AG20443 (cell line): ENCODE measurements at regions not wholly inside any gene's neighbourhood (a gene's known extent, or its start where the extent isn't known, plus 50 kb on each side); places are given as distances from the start of the nearest gene placed in this dataset.
"Not testable (repeated sequence)": the region's sequence is repeated elsewhere in the genome, so short reads cannot be mapped to it uniquely, and the experiment has no call there.

Source experiments
- DNase-seq: peaks from one replicate; pipeline ENCODE4 v3.0.0; 2012; ENCODE audit warnings: low spot score, mixed read lengths

DNA sequence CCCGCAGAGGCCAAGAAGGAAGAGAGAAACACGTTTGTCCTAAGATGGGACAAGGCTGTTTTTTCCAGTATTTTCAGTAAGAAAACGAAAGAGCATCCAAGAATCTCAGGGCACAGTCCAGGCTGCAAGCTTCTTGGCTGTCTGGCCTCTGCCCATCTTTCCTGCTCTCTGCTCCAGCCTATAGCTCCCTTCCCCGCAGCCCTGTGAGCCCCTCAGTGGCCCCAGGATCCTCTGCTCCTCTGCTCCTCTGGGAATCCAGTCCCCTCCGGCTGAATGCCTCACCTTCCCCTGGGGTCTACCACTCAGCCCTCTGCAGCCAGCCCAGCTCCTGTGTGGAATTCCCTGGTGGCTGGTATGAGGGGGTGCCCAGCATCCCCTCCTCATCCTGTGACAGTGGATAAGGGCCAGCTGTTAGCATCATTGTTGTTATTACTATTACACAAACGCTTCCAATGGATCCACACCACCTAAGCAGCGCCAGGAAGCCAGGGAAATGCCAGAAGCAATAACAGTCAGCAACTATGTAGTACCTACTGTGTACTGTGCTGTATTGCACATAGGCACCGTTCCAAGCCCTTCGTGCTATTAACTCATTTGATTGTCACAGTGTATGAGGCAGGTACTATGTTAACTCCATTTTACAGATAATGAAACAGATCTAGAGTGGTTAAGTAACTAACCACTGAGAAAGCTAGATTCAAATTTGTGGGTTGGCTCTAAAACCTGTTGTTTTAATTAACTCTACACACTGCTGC lies 60.3 kb upstream of the PTPN1 start:
- DNase-seq = no peak

DNA sequence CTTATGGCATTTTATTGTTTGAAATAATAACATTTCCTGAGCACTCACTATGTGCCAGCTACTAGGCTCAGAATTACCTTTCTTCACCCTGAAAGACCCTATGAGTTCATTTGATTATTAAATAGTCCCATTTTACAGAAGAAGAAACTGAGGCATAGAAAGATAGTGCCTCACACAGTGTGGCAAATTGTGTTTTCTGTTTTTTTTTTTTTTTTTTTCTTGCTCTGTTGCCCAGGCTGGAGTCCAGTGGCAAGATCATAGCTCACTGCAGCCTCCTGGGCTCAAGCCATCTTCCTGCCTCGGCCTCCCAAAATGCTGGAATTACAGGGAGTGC lies 59.7 kb upstream of the PTPN1 start:
- DNase-seq = no peak

DNA sequence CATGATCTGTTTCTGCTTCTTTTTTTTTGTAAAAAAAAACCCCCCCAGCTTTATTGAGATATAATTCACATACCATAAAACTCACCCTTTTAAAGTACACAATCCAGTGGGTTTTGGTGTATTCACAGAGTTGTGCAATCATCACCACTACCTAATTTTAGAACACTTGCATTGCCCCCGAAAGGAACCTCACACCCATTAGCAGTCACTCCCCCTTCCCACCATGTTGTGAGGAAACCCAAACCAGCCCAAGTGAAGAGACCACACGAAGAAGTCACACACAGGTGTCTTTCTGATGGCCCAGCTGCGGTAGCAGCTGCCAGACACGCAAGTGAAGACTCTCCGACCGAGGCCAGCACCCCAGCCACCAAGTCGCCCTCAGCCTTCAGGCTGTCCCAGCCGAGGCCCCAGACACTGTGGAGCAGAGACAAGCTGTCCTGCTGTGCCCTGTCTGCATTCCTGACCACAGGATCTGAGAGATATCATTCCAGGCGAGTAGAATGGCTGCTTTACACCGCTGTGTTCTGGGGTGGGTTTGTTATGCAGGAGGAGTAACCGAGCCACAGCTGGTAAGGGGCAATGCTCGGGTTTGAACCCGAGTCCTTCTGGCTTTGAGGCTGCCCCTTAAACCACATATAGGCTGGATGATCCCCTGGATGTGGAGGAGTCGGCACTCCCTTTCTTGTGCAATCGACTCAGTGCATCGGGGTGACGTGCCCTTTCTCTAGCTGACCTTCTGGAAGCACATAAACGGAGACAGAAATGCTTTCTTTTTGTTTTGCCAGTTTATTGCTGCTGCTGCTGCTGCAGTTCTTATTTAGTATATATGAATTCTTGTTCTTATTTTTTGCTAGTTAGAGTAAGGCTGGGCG lies 59.1 kb upstream of the PTPN1 start:
- DNase-seq = peak; percentile 63

DNA sequence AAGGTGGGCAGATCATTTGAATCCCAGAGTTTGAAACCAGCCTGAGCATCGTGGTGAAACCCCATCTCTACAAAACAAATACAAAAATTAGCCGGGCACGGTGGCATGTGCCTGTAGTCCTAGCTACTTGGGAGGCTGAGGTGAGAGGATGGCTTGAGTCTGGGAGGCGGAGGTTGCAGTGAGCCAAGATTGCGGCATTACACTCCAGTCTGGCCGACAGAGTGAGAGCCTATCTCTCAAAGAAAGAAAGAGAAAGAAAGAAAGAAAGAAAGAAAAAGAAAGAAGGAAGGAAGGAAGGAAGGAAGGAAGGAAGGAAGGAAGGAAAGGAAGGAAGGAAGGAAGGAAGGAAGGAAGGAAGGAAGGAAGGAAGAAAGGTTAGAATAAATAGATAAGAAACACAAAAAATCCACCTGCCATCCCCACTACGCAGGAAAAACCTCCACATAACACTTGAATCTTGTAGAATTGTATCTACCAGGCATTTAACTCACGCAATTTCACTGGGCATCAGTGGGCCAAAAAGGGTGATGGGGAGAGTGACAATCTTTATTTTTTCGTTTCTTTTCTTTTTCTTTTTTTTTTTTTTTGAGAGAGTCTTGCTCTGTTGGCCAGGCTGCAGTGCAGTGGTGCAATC lies 58.3 kb upstream of the PTPN1 start:
- not testable (repeated sequence) for DNase-seq

DNA sequence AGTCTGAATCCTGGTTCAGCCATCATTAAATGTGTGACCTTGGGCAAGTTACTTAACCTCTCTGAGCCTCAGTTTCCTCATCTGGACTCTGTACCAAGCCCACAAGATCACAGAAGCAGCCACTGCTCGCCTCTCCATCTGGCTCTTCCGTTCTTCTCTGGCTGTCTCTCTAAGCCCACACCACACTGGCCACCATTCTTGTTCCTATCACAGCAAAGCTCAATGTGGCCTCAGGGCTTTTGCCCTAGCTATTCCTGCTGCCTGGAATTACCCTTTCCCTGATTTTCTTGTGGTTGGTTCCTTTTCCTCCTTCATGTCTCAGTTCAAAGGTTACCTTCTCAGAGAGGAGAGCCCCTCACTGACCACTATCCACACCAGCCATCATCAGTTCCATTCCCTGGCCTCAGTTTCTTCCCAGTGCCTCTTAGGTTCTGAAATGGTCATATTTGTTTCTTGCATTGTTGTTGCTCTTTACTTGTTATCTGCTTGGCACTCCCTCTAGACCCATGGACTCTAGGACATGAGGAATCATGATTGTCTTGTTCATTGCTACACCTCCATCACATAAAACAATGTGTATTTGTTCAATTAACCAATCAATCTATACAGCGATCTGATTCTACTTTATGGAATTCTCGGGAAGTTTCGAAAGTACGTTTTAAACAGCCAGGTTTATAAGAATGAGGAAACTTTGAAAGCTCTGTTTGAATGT lies 56.5 kb upstream of the PTPN1 start:
- no peak for DNase-seq

DNA sequence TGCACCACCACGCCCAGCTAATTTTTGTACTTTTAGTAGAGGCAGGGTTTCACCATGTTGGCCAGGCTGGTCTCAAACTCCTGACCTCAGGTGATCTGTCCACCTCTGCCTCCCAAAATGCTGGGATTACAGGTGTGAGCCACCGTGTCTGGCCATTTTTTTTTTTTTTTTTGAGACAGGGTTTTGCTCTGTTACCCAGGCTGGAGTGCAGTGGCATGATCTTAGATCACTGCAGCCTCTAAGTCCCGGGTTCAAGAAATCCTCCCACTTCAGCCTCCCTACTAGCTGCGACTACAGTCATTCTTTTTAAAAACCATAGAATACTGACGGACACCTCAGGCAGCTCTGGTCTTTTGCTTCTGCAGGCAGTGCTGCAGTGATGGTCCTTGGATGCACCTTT lies 54.9 kb upstream of the PTPN1 start:
- DNase-seq = not testable (repeated sequence)

DNA sequence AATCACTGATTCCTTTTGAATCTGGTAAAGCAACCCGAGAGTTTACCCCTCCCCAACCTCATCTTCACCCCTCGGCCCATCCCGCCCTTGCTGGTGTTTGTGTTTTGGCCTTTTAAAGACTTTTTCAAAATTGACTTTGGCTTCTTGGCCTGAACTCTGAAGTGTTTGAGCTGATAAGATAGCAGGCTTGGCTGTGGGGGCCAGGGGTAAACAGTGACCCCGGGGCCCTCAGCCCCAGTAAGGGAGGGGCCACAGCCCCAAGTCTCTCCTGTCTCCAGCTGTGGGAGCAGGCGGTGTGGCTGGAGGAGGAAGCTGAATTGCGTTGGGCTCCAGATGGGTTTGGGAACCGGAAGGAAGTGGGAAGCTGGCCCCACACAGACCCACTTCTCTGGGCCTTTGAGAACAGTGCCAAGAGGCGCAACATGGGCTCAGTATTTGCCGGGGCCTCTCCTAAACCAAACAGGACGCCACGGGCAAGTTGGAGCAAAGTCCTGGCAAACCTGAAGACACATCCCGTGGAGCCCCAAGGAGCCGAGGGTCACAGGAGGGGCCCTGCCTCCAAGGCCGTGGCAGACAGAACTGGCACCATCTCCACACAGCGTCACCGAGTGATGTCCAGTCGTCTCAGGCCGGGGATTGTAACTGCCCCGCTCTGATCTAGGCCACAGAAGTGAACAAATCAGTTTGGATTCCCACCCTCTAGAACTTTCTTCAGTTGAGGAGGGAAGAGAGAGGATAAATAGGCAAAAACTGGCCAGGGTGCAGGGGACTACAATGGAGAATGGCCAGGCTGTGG lies 54.3 kb upstream of the PTPN1 start:
- DNase-seq = no peak

DNA sequence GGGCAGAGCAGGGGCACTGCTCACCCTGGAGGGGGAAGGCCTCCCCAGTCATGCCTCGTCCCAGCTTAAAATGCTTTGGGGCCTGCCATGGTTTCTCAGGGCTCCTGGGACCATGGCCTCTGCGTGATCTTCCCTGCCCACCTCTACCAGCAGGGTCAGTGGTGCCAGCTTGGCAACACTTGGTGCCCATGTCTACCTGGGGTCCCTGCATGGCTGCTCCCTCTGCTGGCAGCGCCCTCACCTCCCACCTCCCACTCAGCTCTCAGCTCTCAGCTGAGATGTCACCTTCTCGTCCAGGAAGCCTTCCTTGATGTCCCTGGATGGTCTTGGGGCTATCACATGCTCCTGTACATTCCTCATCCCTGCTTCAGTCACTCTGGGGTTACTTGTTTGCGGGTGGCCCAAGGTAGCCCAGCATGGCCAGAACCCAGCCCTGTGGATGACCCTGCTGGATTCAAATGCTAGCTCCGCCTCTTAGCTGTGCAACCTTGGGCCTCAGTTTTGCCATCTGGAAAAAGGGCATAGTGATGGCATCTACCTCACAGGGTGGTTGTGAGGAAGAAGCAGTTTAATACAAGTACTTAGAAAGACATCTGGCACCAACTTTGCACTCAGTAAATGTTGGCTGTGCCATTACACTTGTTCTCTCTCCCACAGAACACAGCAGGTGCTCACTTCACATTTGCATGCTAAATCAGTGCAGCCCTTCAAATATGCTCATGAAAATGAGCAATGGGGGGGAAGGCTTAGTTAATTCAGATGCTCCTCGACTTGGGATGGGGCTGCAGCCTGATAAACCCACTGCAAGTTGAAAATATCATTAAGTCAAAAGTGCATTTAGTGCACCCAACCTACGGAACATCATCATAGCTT lies 53.5 kb upstream of the PTPN1 start:
- DNase-seq = no peak

DNA sequence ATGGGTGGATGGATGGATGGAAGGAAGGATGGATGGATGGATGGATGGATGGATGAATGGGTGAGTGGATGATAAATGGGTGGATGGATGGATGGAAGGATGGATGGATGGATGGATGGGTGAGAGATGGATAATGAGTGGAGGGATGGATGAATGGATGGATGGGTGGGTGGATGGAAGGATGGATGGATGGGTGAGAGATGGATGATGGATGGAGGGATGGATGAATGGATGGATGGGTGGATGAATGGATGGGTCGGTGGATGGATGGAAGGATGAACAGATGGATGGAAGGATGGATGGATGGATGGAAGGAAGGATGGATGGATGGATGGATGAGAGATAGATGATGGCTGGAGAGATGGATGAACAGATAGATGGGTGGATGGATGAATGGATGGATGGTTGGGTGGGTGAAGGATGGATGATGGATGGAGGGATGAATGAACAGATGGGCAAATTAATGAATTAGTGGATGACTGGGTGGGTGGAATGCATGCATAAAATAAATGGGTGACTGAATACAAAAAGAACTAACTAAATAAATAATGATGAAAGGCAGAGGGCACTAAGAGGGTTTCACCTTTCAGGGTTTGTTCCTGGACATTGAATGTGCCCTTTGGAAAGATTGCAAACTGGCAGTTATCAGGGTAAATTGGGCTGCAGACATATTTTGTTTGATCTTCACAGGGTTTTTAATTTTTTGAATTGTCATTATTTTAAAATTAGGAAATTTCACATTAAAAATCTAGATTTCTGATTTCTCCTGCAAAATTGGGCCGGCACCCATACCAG lies 50.9 kb upstream of the PTPN1 start:
- no peak for DNase-seq

DNA sequence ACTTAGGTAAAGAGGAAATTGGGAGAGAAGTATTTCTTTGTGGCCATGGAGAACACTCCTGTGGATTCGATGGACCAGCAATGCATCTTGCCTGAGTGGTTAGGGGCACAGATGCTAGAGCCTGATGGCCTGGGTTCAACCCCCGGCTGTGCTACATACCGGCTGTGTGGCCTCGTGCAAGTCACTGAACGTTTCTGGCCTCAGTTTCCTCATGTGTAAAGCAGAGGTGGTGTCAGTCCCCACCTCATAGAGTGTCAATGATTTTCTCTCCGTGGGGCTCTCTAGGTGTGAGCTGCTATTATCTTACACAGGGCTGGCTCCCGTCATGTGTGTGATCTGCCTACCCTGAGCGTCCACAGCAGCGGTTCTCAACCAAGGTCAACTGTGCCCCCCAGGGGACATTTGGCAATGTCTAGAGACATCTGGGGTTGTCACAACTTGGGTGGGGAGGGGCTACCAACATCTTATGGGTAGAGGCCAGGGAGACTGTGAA lies 50.0 kb upstream of the PTPN1 start:
- no peak for DNase-seq
